Panc1 (cell line): ENCODE measurements at regions not wholly inside any gene's neighbourhood (a gene's known extent, or its start where the extent isn't known, plus 50 kb on each side); places are given as distances from the start of the nearest gene placed in this dataset.

Source experiments
- ATAC-seq: fragments of 200-7000 bp; cut with Tn5 transposase; 2 replicates; pipeline ENCODE4 v1.9.1; 2020; ENCODE audit warnings: mild to moderate bottlenecking, moderate library complexity
- BruUV-seq: library from RNA; stranded (reverse); fragments of 400-500 nt; replicated peaks from 2 replicates; lab custom pipeline; 2021; lab: Mats Ljungman, UMichigan
- CTCF ChIA-PET: fragments of 300-600 bp; sonication (Branson Sonifier 250); formaldehyde crosslinking; loops from one replicate; lab custom pipeline; 2022; ENCODE audit warnings: antibody characterized with exemption; lab: Charles Lee
- POLR2A ChIA-PET: fragments of 300-600 bp; sonication (Branson Sonifier 250); formaldehyde crosslinking; loops from one replicate; lab custom pipeline; 2022; ENCODE audit warnings: antibody characterized with exemption; lab: Charles Lee
- DNase-seq: peaks from one replicate; pipeline ENCODE4 v3.0.0-alpha.2; 2010; ENCODE audit warnings: low read depth, low spot score
- H3K27ac ChIP-seq: 2 replicates; pipeline ENCODE4 v1.5.1; 2011; ENCODE audit warnings: mild to moderate bottlenecking, low read length, inconsistent platforms
- H3K27me3 ChIP-seq: fragments of 200-500 bp; sonication (Bioruptor generic); 2 replicates; pipeline ENCODE4 v1.6.0; 2014; ENCODE audit warnings: low read length, inconsistent platforms; ENCODE audit not compliant: control insufficient read depth, insufficient read depth
- H3K36me3 ChIP-seq: fragments of 200-500 bp; sonication (Bioruptor generic); 2 replicates; pipeline ENCODE4 v1.5.1; 2014; ENCODE audit warnings: inconsistent platforms, mild to moderate bottlenecking, low read length, moderate library complexity; ENCODE audit not compliant: control insufficient read depth, insufficient read depth
- H3K4me1 ChIP-seq: 2 replicates; pipeline ENCODE4 v1.5.1; 2011; ENCODE audit warnings: inconsistent platforms, mild to moderate bottlenecking, low read length, moderate library complexity; ENCODE audit not compliant: control insufficient read depth, insufficient read depth
- H3K4me3 ChIP-seq, 2 experiments: 2 replicates each; pipeline ENCODE4 v1.5.1; 2011 to 2012; ENCODE audit warnings: low read depth in 2 of 2, low read length in 2 of 2, mild to moderate bottlenecking in 2 of 2, inconsistent platforms in 1 of 2, moderate library complexity in 1 of 2
- H3K9me3 ChIP-seq: fragments of 200-500 bp; sonication (Bioruptor generic); 2 replicates; pipeline ENCODE4 v1.5.1; 2014; ENCODE audit warnings: low read depth, mild to moderate bottlenecking, inconsistent platforms, low read length, moderate library complexity; ENCODE audit not compliant: control insufficient read depth, insufficient read depth
- POLR2AphosphoS5 ChIP-seq: IDR thresholded peaks from 2 replicates; pipeline ENCODE4 v1.6.1; 2012; ENCODE audit warnings: mild to moderate bottlenecking, low read depth, low read length, moderate library complexity
- SIN3A ChIP-seq: IDR thresholded peaks from 2 replicates; pipeline ENCODE4 v1.6.1; 2012; ENCODE audit warnings: low read depth, mild to moderate bottlenecking, low read length, moderate library complexity, borderline replicate concordance; ENCODE audit not compliant: insufficient read depth
- TCF7L2 ChIP-seq: IDR thresholded peaks from 2 replicates; pipeline ENCODE4 v1.6.1; 2011; ENCODE audit warnings: mild to moderate bottlenecking, low read depth, low read length, inconsistent platforms
- in situ Hi-C: cut with HindIII; loops from 2 replicates; pipeline ENCODE4 v1.10.0; 2016; ENCODE audit warnings: low sequenced_read_pairs, low pct_unique_long_range_greater_than_20kb
- intact Hi-C: fragments of 100-400 bp; cut with micrococcal nuclease; formaldehyde crosslinking; loops from one replicate; pipeline ENCODE4 v1.10.0; 2022; ENCODE audit not compliant: unreplicated experiment
- TF ChIP-seq, protein P1 (sequence below), 2 experiments: IDR thresholded peaks; 2 replicates each; pipeline ENCODE4 v1.6.1; 2011 to 2012; ENCODE audit warnings: low read depth in 2 of 2, control low read depth in 1 of 2, low read length in 1 of 2, mild to moderate bottlenecking in 1 of 2, moderate library complexity in 1 of 2; ENCODE audit not compliant: insufficient read depth in 1 of 2
- TF ChIP-seq, protein P2 (sequence below): fragments of 450-650 bp; IDR thresholded peaks from 2 replicates; pipeline ENCODE4 v1.5.1; 2017; ENCODE audit warnings: mild to moderate bottlenecking

DNA sequence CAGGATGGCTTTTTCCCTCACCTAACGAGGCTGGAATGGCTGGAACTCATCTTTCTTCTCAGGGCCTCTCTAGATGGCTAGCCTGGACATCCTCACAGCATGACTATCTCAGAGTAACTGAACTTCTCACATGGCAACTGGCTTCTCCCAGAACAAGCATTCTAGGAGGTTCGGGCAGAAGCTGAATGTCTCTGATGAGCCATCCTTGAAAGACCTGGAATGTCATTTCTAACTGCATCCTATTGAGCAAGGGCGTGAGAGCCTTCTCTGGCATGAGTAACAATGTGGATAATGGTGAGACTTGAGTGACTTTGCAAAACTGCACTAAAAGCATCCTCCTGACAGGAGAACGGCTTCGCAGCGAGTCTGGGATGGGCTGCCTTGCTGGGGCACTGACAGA, 487.7 kb downstream of the MAT2B start:
- no peaks in the 10 kb centered on the region for H3K36me3 ChIP-seq
- CTCF ChIA-PET = no interaction called here
- no peaks in the 10 kb centered on the region for H3K4me1 ChIP-seq
- H3K27me3 ChIP-seq = no peaks in the 10 kb centered on the region
- POLR2A ChIA-PET = no interaction called here
- no peaks in the 10 kb centered on the region for H3K9me3 ChIP-seq
- in situ Hi-C loops (no loop called here), intact Hi-C loops (no loop called here)
- DNase-seq (no peak), ATAC-seq (no peak)
- no peak overlapping the region for H3K4me3 ChIP-seq
- H3K27ac ChIP-seq = no peak overlapping the region
- BruUV-seq = no TSS peak
- TF ChIP-seq SIN3A (no peak), POLR2AphosphoS5 (no peak), TCF7L2 (no peak)
- TF ChIP-seq, protein P1, sequence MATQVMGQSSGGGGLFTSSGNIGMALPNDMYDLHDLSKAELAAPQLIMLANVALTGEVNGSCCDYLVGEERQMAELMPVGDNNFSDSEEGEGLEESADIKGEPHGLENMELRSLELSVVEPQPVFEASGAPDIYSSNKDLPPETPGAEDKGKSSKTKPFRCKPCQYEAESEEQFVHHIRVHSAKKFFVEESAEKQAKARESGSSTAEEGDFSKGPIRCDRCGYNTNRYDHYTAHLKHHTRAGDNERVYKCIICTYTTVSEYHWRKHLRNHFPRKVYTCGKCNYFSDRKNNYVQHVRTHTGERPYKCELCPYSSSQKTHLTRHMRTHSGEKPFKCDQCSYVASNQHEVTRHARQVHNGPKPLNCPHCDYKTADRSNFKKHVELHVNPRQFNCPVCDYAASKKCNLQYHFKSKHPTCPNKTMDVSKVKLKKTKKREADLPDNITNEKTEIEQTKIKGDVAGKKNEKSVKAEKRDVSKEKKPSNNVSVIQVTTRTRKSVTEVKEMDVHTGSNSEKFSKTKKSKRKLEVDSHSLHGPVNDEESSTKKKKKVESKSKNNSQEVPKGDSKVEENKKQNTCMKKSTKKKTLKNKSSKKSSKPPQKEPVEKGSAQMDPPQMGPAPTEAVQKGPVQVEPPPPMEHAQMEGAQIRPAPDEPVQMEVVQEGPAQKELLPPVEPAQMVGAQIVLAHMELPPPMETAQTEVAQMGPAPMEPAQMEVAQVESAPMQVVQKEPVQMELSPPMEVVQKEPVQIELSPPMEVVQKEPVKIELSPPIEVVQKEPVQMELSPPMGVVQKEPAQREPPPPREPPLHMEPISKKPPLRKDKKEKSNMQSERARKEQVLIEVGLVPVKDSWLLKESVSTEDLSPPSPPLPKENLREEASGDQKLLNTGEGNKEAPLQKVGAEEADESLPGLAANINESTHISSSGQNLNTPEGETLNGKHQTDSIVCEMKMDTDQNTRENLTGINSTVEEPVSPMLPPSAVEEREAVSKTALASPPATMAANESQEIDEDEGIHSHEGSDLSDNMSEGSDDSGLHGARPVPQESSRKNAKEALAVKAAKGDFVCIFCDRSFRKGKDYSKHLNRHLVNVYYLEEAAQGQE (IDR thresholded peaks at IDR 0.05; ENCODE audit: insufficient read depth in 1 of 2, low read depth in 2 of 2, low read length in 1 of 2) = no peak
- TF ChIP-seq, protein P2, sequence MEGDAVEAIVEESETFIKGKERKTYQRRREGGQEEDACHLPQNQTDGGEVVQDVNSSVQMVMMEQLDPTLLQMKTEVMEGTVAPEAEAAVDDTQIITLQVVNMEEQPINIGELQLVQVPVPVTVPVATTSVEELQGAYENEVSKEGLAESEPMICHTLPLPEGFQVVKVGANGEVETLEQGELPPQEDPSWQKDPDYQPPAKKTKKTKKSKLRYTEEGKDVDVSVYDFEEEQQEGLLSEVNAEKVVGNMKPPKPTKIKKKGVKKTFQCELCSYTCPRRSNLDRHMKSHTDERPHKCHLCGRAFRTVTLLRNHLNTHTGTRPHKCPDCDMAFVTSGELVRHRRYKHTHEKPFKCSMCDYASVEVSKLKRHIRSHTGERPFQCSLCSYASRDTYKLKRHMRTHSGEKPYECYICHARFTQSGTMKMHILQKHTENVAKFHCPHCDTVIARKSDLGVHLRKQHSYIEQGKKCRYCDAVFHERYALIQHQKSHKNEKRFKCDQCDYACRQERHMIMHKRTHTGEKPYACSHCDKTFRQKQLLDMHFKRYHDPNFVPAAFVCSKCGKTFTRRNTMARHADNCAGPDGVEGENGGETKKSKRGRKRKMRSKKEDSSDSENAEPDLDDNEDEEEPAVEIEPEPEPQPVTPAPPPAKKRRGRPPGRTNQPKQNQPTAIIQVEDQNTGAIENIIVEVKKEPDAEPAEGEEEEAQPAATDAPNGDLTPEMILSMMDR = no peak

DNA sequence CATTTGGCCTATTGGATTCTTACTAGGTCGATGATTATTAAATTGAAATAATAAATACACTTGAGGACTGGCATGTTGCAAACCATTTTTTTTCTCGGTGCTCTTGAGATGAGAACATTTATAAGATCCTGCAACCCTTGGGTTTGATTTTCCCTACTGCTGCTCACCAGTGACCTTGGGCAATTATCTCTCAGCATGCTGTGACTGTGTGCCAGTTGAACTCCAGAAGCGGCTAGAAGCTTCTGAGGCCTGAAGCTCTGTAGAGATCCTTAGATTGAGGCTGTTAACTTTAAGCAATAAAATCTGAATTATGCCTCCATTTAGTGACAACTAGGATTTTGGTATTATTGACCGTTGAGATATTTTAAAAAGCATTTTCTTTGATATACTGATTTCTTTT, 489.8 kb downstream of the MAT2B start:
- ATAC-seq (no peak), DNase-seq (no peak)
- Histone ChIP-seq H3K4me1 (no peaks in the 10 kb centered on the region), H3K36me3 (no peaks in the 10 kb centered on the region), H3K27ac (no peak overlapping the region), H3K4me3 (no peak overlapping the region), H3K27me3 (no peaks in the 10 kb centered on the region), H3K9me3 (no peaks in the 10 kb centered on the region)
- CTCF ChIA-PET = no interaction called here
- intact Hi-C loops (no loop called here), in situ Hi-C loops (no loop called here)
- TF ChIP-seq, protein P1 (IDR thresholded peaks at IDR 0.05; ENCODE audit: insufficient read depth in 1 of 2, low read depth in 2 of 2, low read length in 1 of 2) = no peak
- TF ChIP-seq SIN3A = no peak
- TF ChIP-seq POLR2AphosphoS5 = no peak
- TF ChIP-seq TCF7L2 = no peak
- TF ChIP-seq, protein P2 = no peak
- POLR2A ChIA-PET = no interaction called here
- no TSS peak for BruUV-seq
